ENCODE measurements at regions not wholly inside any gene's neighbourhood (a gene's known extent, or its start where the extent isn't known, plus 50 kb on each side); places are given as distances from the start of the nearest gene placed in this dataset.
"Not testable (repeated sequence)": the region's sequence is repeated elsewhere in the genome, so short reads cannot be mapped to it uniquely, and the experiment has no call there.

- in situ Hi-C loops (cut with MboI; ENCODE audit: low sequenced_read_pairs), result loop anchor here (25.0 kb wide), 1 partner anchor 618 kb away; no protein-coding TSS in a partner anchor
Observed at GRCh38 chr15:92705764-92706163, 50.2 kb upstream of the FAM174B start.

- in situ Hi-C loops (cut with MboI; ENCODE audit: low sequenced_read_pairs), result loop anchor here (25.0 kb wide), 1 partner anchor 619 kb away; no protein-coding TSS in a partner anchor
Observed at GRCh38 chr15:92706201-92706600, 50.6 kb upstream of the FAM174B start.

GRCh38 chr15:92707880-92708551 is 52.4 kb upstream of the FAM174B start:
- in situ Hi-C loops (cut with MboI; ENCODE audit: low sequenced_read_pairs), result loop anchor here (25.0 kb wide), 1 partner anchor 621 kb away; no protein-coding TSS in a partner anchor

- in situ Hi-C loops (cut with MboI; ENCODE audit: low sequenced_read_pairs), result loop anchor here (25.0 kb wide), 1 partner anchor 621 kb away; no protein-coding TSS in a partner anchor
Observed at GRCh38 chr15:92708635-92709034, 53.1 kb upstream of the FAM174B start.

- in situ Hi-C loops (cut with MboI; ENCODE audit: low sequenced_read_pairs), result loop anchor here (25.0 kb wide), 1 partner anchor 622 kb away; no protein-coding TSS in a partner anchor
Observed at GRCh38 chr15:92709110-92709790, 53.7 kb upstream of the FAM174B start.

- in situ Hi-C loops (cut with MboI; ENCODE audit: low sequenced_read_pairs), result loop anchor here (25.0 kb wide), 1 partner anchor 624 kb away; no protein-coding TSS in a partner anchor
Observed at GRCh38 chr15:92711457-92711831, 55.9 kb upstream of the FAM174B start.

- in situ Hi-C loops (cut with MboI; ENCODE audit: low sequenced_read_pairs), result loop anchor here (25.0 kb wide), 1 partner anchor 627 kb away; no protein-coding TSS in a partner anchor
Observed at GRCh38 chr15:92714077-92714476, 58.5 kb upstream of the FAM174B start.

- in situ Hi-C loops (cut with MboI; ENCODE audit: low sequenced_read_pairs), result loop anchor here (25.0 kb wide), 1 partner anchor 627 kb away; no protein-coding TSS in a partner anchor
Observed at GRCh38 chr15:92714477-92715401, 59.2 kb upstream of the FAM174B start.

GRCh38 chr15:92715758-92716157 is 60.2 kb upstream of the FAM174B start:
- in situ Hi-C loops (cut with MboI; ENCODE audit: low sequenced_read_pairs), result loop anchor here (25.0 kb wide), 1 partner anchor 628 kb away; no protein-coding TSS in a partner anchor

- in situ Hi-C loops (cut with MboI; ENCODE audit: low sequenced_read_pairs), result loop anchor here (25.0 kb wide), 1 partner anchor 632 kb away; no protein-coding TSS in a partner anchor
Observed at GRCh38 chr15:92719021-92719420, 63.4 kb upstream of the FAM174B start.

GRCh38 chr15:92724144-92724543 is 68.6 kb upstream of the FAM174B start:
- in situ Hi-C loops (cut with MboI; ENCODE audit: low sequenced_read_pairs), result loop anchor here (25.0 kb wide), 1 partner anchor 637 kb away; no protein-coding TSS in a partner anchor

- in situ Hi-C loops (cut with MboI; ENCODE audit: low sequenced_read_pairs), result no loop called here
Observed at GRCh38 chr15:92725171-92725570, 69.6 kb upstream of the FAM174B start.

GRCh38 chr15:92728266-92728665 is 72.7 kb upstream of the FAM174B start:
- in situ Hi-C loops (cut with MboI; ENCODE audit: low sequenced_read_pairs), result no loop called here

GRCh38 chr15:92733090-92733933 is 77.7 kb upstream of the FAM174B start:
- in situ Hi-C loops (cut with MboI; ENCODE audit: low sequenced_read_pairs), result no loop called here

GRCh38 chr15:92733934-92734521 is 78.5 kb upstream of the FAM174B start:
- in situ Hi-C loops (cut with MboI; ENCODE audit: low sequenced_read_pairs), result no loop called here

GRCh38 chr15:92739246-92739645 is 83.7 kb upstream of the FAM174B start:
- in situ Hi-C loops (cut with MboI; ENCODE audit: low sequenced_read_pairs), result not testable (repeated sequence)

GRCh38 chr15:92745845-92746271 is 90.3 kb upstream of the FAM174B start:
- in situ Hi-C loops (cut with MboI; ENCODE audit: low sequenced_read_pairs), result no loop called here

- in situ Hi-C loops (cut with MboI; ENCODE audit: low sequenced_read_pairs), result no loop called here
Observed at GRCh38 chr15:92747047-92747446, 91.5 kb upstream of the FAM174B start.

- in situ Hi-C loops (cut with MboI; ENCODE audit: low sequenced_read_pairs), result no loop called here
Observed at GRCh38 chr15:92749216-92749615, 93.6 kb upstream of the FAM174B start.

All from HL-60/S4 treated with retinoic acid at 250 ng/mL for 4 days and 3 days (cell line).